Stomach (tissue), 8 donors: ENCODE measurements at regions not wholly inside any gene's neighbourhood (a gene's known extent, or its start where the extent isn't known, plus 50 kb on each side); places are given as distances from the start of the nearest gene placed in this dataset.

Source experiments
- DNase-seq, 2 donors: peaks; one replicate each; pipeline versions ENCODE4 v3.0.0 to v3.0.0-alpha.2; 2013 to 2019
- H3K27ac ChIP-seq, 5 donors: fragments of 200-600 bp in 4 of 5; sonication (generic) in 4 of 5; one replicate each; pipeline ENCODE4 v1.5.1; 2013 to 2019; ENCODE audit warnings: mild to moderate bottlenecking in 1 of 5, moderate library complexity in 1 of 5
- H3K27me3 ChIP-seq, 3 donors: fragments of 200-600 bp; sonication (generic); one replicate each; pipeline ENCODE4 v1.5.1; 2017 to 2019; ENCODE audit warnings: mixed run types in 1 of 3
- H3K36me3 ChIP-seq, 4 donors: fragments of 200-600 bp; sonication (generic); 1 replicate in 3 of 4; 2 replicates in 1 of 4; pipeline ENCODE4 v1.5.1; 2016 to 2019
- H3K4me1 ChIP-seq, 4 donors: fragments of 200-600 bp; sonication (generic); one replicate each; pipeline ENCODE4 v1.5.1; 2016 to 2019
- H3K4me3 ChIP-seq, 4 donors: fragments of 200-600 bp; sonication (generic) in 3 of 4; one replicate each; pipeline ENCODE4 v1.5.1; 2016 to 2019; ENCODE audit warnings: mild to moderate bottlenecking in 1 of 4
- H3K9me3 ChIP-seq, 4 donors: fragments of 200-600 bp; sonication (generic); one replicate each; pipeline ENCODE4 v1.5.1; 2016 to 2019
- CTCF ChIP-seq, 7 experiments: fragments of 450-650 bp in 4 of 7; fragments of 200-600 bp in 3 of 7; sonication (generic) in 3 of 7; IDR thresholded peaks; one replicate each; pipeline ENCODE4 v1.5.1; 2016 to 2019; ENCODE audit warnings: antibody characterized with exemption in 7 of 7, control low read depth in 2 of 7, mild to moderate bottlenecking in 1 of 7
- EP300 ChIP-seq: sonication (generic); formaldehyde crosslinking; IDR thresholded peaks from one replicate; pipeline ENCODE4 v1.6.1; 2017; ENCODE audit warnings: antibody characterized with exemption
- POLR2A ChIP-seq, 4 donors: fragments of 450-650 bp; IDR thresholded peaks; one replicate each; pipeline ENCODE4 v1.6.1; 2016; ENCODE audit warnings: antibody characterized with exemption in 4 of 4, control low read depth in 2 of 4, mild to moderate bottlenecking in 1 of 4, moderate library complexity in 1 of 4
- POLR2AphosphoS5 ChIP-seq, 3 donors: sonication (generic); formaldehyde crosslinking; IDR thresholded peaks; one replicate each; pipeline ENCODE4 v1.6.1; 2016; ENCODE audit warnings: antibody characterized with exemption in 3 of 3
- WGBS, 5 donors: extraction: QIAGEN DNeasy Blood & Tissue Kit in 3 of 5; methylation state at CpG; one replicate each; pipeline versions ENCODE4 v1.1.5 to v1.1.7; 2013 to 2018; 5-methylcytosine and 5-hydroxymethylcytosine counted together
- intact Hi-C: fragments of 100-400 bp; cut with DNase I; formaldehyde crosslinking; loops from one replicate; pipeline ENCODE4 v1.15.1; 2023; ENCODE audit warnings: low total_unique reads
- donor health status: healthy with polysubstance abuse.
- donor health status: Bipolar disorder and iron deficiency.
- donor health status: healthy.

GRCh38 chr15:95259513-95259912, 1028.2 kb downstream of the MCTP2 start:
- DNase-seq = peak; percentile 75 to 93
- intact Hi-C loops = no loop called here
- Histone ChIP-seq H3K36me3 (no peaks in the 10 kb centered on the region), H3K27ac (peak overlapping the region in 4 of 5 donors; percentile 24 to 71 (median 68)), H3K4me3 (peak overlapping the region in 2 of 4 donors; percentile 12 to 15), H3K4me1 (peaks cover 4 to 35% (median 17%) of the 10 kb centered on the region in 4 donors), H3K9me3 (no peaks in the 10 kb centered on the region), H3K27me3 (no peaks in the 10 kb centered on the region)
- 2 to 4% (median 3%) methylated on average over 6 of the region's 6 CpGs for WGBS, 5 donors
- no peak for TF ChIP-seq EP300
- TF ChIP-seq CTCF (IDR thresholded peaks at IDR 0.05) = peak in 5 of 7 experiments; percentile 48 to 81 (median 75)
- TF ChIP-seq POLR2A (IDR thresholded peaks at IDR 0.05) = no peak
- peak in 1 of 3 donors; percentile 57 for TF ChIP-seq POLR2AphosphoS5 (IDR thresholded peaks at IDR 0.05)

GRCh38 chr15:95259965-95260364, 1028.6 kb downstream of the MCTP2 start:
- Histone ChIP-seq H3K36me3 (no peaks in the 10 kb centered on the region), H3K27me3 (no peaks in the 10 kb centered on the region), H3K4me3 (peak overlapping the region in 1 of 4 donors; percentile 15), H3K9me3 (no peaks in the 10 kb centered on the region), H3K4me1 (peaks cover 4 to 35% (median 17%) of the 10 kb centered on the region in 4 donors), H3K27ac (peak overlapping the region; percentile 24 to 71 (median 65))
- peak; percentile 57 to 61 for DNase-seq
- WGBS, 5 donors = 20 to 39% (median 34%) methylated on average over 3 of the region's 3 CpGs
- TF ChIP-seq CTCF (IDR thresholded peaks at IDR 0.05) = no peak
- TF ChIP-seq POLR2AphosphoS5 (IDR thresholded peaks at IDR 0.05) = no peak
- TF ChIP-seq POLR2A (IDR thresholded peaks at IDR 0.05) = no peak
- no peak for TF ChIP-seq EP300
- intact Hi-C loops = no loop called here

- TF ChIP-seq CTCF (IDR thresholded peaks at IDR 0.05) = no peak
- TF ChIP-seq POLR2A (IDR thresholded peaks at IDR 0.05) = no peak
- TF ChIP-seq EP300 = no peak
- no peak for TF ChIP-seq POLR2AphosphoS5 (IDR thresholded peaks at IDR 0.05)
- WGBS, 5 donors = 89 to 96% (median 93%) methylated on average over 5 of the region's 5 CpGs
- no peaks in the 10 kb centered on the region for H3K27me3 ChIP-seq
These were observed 1029.5 kb downstream of the MCTP2 start for GRCh38 chr15:95260856-95261255.

GRCh38 chr15:95261546-95261945, 1030.2 kb downstream of the MCTP2 start:
- peaks cover 4 to 46% (median 20%) of the 10 kb centered on the region in 4 donors for H3K4me1 ChIP-seq
- WGBS, 5 donors = 79 to 89% (median 85%) methylated on average over 3 of the region's 3 CpGs
- H3K27me3 ChIP-seq = no peaks in the 10 kb centered on the region
- TF ChIP-seq CTCF (IDR thresholded peaks at IDR 0.05) (no peak), POLR2AphosphoS5 (IDR thresholded peaks at IDR 0.05) (no peak), POLR2A (IDR thresholded peaks at IDR 0.05) (no peak), EP300 (no peak)
- peak overlapping the region in 1 of 5 donors; percentile 13 for H3K27ac ChIP-seq
- intact Hi-C loops = no loop called here
- no peaks in the 10 kb centered on the region for H3K9me3 ChIP-seq
- no peak overlapping the region for H3K4me3 ChIP-seq
- no peak for DNase-seq
- no peaks in the 10 kb centered on the region for H3K36me3 ChIP-seq

More at GRCh38 chr15:95260856-95261255, 1029.5 kb downstream of the MCTP2 start:
- Histone ChIP-seq H3K27ac (no peak overlapping the region), H3K36me3 (no peaks in the 10 kb centered on the region), H3K9me3 (no peaks in the 10 kb centered on the region), H3K4me1 (peaks cover 4 to 41% (median 20%) of the 10 kb centered on the region in 4 donors), H3K4me3 (no peak overlapping the region)
- intact Hi-C loops = no loop called here
- DNase-seq = no peak
